Thyroid gland (tissue), 4 donors: ENCODE measurements at regions not wholly inside any gene's neighbourhood (a gene's known extent, or its start where the extent isn't known, plus 50 kb on each side); places are given as distances from the start of the nearest gene placed in this dataset.

Experiments
- POLR2A ChIP-seq, 2 donors: fragments of 450-650 bp; IDR thresholded peaks; one replicate each; pipeline ENCODE4 v1.6.1; 2017; ENCODE audit warnings: antibody characterized with exemption in 2 of 2, mild to moderate bottlenecking in 2 of 2, moderate library complexity in 1 of 2
- TF ChIP-seq, protein P1 (sequence below), 6 experiments: fragments of 200-600 bp in 3 of 6; fragments of 450-650 bp in 3 of 6; sonication (generic) in 3 of 6; IDR thresholded peaks; one replicate each; pipeline ENCODE4 v1.5.1; 2016 to 2019; ENCODE audit warnings: antibody characterized with exemption in 6 of 6, mild to moderate bottlenecking in 2 of 6, inconsistent platforms in 1 of 6, moderate library complexity in 1 of 6

DNA sequence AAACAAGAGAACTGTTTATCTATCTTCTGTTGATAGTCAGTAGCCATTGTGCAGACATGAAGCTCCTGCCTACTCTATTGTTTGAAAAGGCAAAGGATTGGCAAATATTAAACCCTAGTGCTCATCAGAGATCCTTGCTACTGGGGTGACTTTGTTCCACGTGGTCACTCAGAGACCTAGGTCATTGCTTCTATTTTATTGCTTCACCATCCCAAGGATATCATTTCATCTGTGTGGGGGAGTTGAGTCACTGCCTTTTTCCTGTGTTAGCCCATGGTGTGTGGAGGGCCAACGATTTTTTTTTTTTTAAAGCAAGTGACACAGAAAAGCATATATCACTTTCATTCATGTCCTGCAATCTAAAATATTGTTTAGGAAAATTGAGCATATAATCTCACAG lies 254.1 kb upstream of the RXFP2 start:
- TF ChIP-seq, protein P1, sequence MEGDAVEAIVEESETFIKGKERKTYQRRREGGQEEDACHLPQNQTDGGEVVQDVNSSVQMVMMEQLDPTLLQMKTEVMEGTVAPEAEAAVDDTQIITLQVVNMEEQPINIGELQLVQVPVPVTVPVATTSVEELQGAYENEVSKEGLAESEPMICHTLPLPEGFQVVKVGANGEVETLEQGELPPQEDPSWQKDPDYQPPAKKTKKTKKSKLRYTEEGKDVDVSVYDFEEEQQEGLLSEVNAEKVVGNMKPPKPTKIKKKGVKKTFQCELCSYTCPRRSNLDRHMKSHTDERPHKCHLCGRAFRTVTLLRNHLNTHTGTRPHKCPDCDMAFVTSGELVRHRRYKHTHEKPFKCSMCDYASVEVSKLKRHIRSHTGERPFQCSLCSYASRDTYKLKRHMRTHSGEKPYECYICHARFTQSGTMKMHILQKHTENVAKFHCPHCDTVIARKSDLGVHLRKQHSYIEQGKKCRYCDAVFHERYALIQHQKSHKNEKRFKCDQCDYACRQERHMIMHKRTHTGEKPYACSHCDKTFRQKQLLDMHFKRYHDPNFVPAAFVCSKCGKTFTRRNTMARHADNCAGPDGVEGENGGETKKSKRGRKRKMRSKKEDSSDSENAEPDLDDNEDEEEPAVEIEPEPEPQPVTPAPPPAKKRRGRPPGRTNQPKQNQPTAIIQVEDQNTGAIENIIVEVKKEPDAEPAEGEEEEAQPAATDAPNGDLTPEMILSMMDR (IDR thresholded peaks at IDR 0.05): no peak
- TF ChIP-seq POLR2A (IDR thresholded peaks at IDR 0.05): no peak
